Neural progenitor cell (in vitro differentiated cells): ENCODE measurements at regions not wholly inside any gene's neighbourhood (a gene's known extent, or its start where the extent isn't known, plus 50 kb on each side); places are given as distances from the start of the nearest gene placed in this dataset.
A peak's percentile ranks its signal among the peaks of the same experiment; 100 is the strongest.

Source experiments
- EZH2 ChIP-seq: fragments of 200-600 bp; sonication (generic); IDR thresholded peaks from 2 replicates; pipeline ENCODE4 v1.6.1; 2017; ENCODE audit warnings: antibody characterized with exemption, mild to moderate bottlenecking, moderate library complexity
- EZH2phosphoT487 ChIP-seq: fragments of 200-600 bp; sonication (generic); IDR thresholded peaks from 2 replicates; pipeline ENCODE4 v1.6.1; 2017; ENCODE audit warnings: antibody characterized with exemption
- TF ChIP-seq, protein P1 (sequence below): fragments of 200-600 bp; sonication (generic); IDR thresholded peaks from 2 replicates; pipeline ENCODE4 v1.5.1; 2017; ENCODE audit warnings: antibody characterized with exemption, mild to moderate bottlenecking

DNA sequence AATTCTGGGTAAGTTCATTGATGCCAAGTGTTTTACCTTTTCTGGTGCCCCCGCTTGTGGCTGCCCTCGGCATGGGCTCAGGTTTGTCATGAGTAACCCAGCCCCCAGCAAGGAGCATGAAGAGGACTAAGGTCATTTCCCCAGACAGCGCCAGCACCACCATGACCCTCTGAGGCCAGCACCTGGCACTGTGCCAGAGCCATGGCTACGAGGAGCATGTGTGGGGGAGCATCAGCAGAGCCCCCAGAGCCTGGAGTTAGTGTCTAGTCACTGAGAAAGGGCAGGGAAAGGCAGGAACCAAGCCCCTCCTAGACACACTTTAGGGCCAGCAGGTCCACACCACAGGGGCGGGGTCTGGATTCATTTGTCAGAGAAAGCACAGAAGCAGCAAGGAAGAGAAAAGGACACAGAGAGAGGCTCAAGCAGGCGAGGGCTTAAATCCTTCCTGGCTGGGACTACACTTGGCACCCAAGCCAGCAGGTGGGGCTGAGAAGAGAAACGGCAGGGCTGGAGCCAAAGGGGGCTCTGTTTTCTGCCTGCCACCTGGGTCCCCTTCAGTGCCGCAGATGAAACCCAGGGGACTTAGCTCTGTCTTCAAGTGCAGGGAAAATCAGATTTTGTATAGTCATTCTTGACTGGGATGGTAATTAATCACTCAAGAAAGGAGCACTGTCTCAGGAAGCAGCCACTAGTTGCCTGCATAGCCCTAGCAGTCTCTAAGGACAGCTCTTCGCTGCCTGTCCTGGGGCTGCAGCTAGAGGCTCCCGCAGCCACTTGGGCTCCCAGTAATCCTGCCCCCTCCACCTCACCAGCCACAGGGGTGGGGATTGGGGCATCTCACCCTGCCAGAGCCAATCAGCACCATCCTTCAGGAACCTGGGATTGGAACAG, 79.6 kb upstream of the ZC3H12A start:
- TF ChIP-seq, protein P1, sequence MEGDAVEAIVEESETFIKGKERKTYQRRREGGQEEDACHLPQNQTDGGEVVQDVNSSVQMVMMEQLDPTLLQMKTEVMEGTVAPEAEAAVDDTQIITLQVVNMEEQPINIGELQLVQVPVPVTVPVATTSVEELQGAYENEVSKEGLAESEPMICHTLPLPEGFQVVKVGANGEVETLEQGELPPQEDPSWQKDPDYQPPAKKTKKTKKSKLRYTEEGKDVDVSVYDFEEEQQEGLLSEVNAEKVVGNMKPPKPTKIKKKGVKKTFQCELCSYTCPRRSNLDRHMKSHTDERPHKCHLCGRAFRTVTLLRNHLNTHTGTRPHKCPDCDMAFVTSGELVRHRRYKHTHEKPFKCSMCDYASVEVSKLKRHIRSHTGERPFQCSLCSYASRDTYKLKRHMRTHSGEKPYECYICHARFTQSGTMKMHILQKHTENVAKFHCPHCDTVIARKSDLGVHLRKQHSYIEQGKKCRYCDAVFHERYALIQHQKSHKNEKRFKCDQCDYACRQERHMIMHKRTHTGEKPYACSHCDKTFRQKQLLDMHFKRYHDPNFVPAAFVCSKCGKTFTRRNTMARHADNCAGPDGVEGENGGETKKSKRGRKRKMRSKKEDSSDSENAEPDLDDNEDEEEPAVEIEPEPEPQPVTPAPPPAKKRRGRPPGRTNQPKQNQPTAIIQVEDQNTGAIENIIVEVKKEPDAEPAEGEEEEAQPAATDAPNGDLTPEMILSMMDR = peak; percentile 29
- TF ChIP-seq EZH2 (no peak), EZH2phosphoT487 (no peak)
